Erythroblast (primary cell): ENCODE measurements at regions not wholly inside any gene's neighbourhood (a gene's known extent, or its start where the extent isn't known, plus 50 kb on each side); places are given as distances from the start of the nearest gene placed in this dataset.

Experiments
- DNase-seq, 2 experiments: peaks; one replicate each; lab custom pipeline; 2025; lab: John Stamatoyannopoulos, UW
- GATA1 ChIP-seq: IDR thresholded peaks from 2 replicates; pipeline ENCODE4 v1.6.1; 2011; ENCODE audit warnings: low read depth, mild to moderate bottlenecking, control low read depth, low read length, moderate library complexity
- POLR2A ChIP-seq: IDR thresholded peaks from 2 replicates; pipeline ENCODE4 v1.6.1; 2011; ENCODE audit warnings: mild to moderate bottlenecking, low read length

DNA sequence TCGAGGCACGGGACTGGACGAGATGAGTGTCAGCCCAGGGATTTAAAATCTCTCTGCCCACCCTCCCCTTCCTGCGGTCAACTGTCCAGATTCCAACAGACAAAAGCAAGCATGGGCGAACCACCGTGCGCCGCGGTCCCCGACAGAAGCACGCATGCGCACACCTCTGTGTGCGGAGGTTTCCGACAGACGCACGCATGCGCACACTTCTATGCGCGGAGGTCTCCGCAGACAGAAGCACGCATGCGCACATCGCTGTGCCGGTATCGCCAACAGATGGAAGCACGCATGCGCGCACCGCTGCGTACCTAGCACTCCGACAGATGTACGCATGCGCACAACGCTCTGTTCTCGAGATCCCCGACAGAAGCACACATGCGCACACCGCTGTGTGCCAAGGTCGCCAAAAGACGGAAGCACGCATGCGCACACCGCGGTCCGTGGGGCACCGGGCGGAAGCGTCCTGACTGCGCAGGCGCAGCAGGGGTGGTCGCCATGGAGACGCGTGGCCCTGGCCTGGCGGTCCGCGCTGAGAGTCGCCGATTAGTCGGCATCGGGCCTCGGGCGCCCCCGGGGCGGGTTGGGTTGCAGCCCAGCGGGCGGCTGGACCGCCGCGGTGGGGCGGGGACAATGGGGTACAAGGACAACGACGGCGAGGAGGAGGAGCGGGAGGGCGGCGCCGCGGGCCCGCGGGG is 57.4 kb upstream of the RPH3AL start:
- DNase-seq: peak; percentile 99 to 100
- no peak for TF ChIP-seq GATA1
- TF ChIP-seq POLR2A: peak; percentile 60

- DNase-seq: no peak
- TF ChIP-seq POLR2A (no peak), GATA1 (no peak)
Measured at GRCh38 chr17:409308-409847, 56.8 kb upstream of the RPH3AL start.

DNA sequence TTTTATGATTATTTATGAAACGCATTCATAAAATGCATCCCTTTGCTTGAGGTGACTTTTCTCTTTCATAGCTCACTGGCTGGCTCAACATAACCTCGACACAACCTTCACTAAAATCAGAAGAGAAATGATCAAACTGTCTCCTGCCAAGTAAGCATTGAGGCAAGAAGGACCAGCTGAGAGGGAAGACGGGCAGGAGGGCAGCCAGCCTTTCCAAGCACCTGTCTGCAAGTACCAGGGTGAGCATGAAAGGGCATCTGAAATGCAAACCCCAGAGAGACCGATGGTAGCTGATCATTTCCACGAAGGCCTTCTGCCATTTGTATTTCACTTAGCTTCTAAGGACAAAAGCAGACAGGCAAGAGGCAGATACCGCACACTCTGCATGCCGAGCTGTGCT is 52.1 kb upstream of the RPH3AL start:
- TF ChIP-seq POLR2A (no peak), GATA1 (no peak)
- no peak for DNase-seq
